Fibroblast of lung (primary cell): ENCODE measurements at regions not wholly inside any gene's neighbourhood (a gene's known extent, or its start where the extent isn't known, plus 50 kb on each side); places are given as distances from the start of the nearest gene placed in this dataset.

Experiments used
- DNase-seq, 2 donors: peaks; one replicate each; pipeline versions ENCODE4 v3.0.0 to v3.0.0-alpha.2; 2010; ENCODE audit warnings: low read depth in 2 of 2
- H2AFZ ChIP-seq: 2 replicates; pipeline ENCODE4 v1.5.1; 2012; ENCODE audit warnings: low read length, control low read depth, inconsistent platforms
- H3K27ac ChIP-seq: 2 replicates; pipeline ENCODE4 v1.5.1; 2011; ENCODE audit warnings: low read length, control low read depth; ENCODE audit not compliant: insufficient read depth
- H3K27me3 ChIP-seq: 2 replicates; pipeline ENCODE4 v1.5.1; 2011; ENCODE audit warnings: mild to moderate bottlenecking, low read length; ENCODE audit not compliant: control insufficient read depth, insufficient read depth
- H3K36me3 ChIP-seq: 2 replicates; pipeline ENCODE4 v1.5.1; 2011; ENCODE audit warnings: low read length; ENCODE audit not compliant: control insufficient read depth, insufficient read depth
- H3K4me1 ChIP-seq: 2 replicates; pipeline ENCODE4 v1.5.1; 2011; ENCODE audit warnings: low read length; ENCODE audit not compliant: control insufficient read depth, insufficient read depth; ENCODE audit errors: extremely low read depth
- H3K4me2 ChIP-seq: 2 replicates; pipeline ENCODE4 v1.5.1; 2011; ENCODE audit warnings: low read length, control low read depth; ENCODE audit not compliant: insufficient read depth; ENCODE audit errors: extremely low read depth
- H3K4me3 ChIP-seq, 4 experiments: fragments of 200-600 bp in 1 of 4; sonication (generic) in 1 of 4; replicated peaks in 1 of 4; 2 replicates each; pipeline ENCODE4 v1.5.1; 2011 to 2016; ENCODE audit warnings: low read length in 4 of 4, low read depth in 3 of 4, mild to moderate bottlenecking in 3 of 4, control low read depth in 2 of 4, inconsistent platforms in 1 of 4, mixed read lengths in 1 of 4; ENCODE audit not compliant: insufficient read depth in 1 of 4; ENCODE audit errors: control extremely low read depth in 1 of 4
- H3K79me2 ChIP-seq: 2 replicates; pipeline ENCODE4 v1.5.1; 2012; ENCODE audit warnings: mild to moderate bottlenecking, low read length, inconsistent platforms; ENCODE audit not compliant: control insufficient read depth, insufficient read depth
- H3K9ac ChIP-seq: 2 replicates; pipeline ENCODE4 v1.5.1; 2011; ENCODE audit warnings: mild to moderate bottlenecking, low read length, control low read depth; ENCODE audit not compliant: insufficient read depth
- H3K9me3 ChIP-seq: 2 replicates; pipeline ENCODE4 v1.5.1; 2012; ENCODE audit warnings: low read depth, low read length; ENCODE audit not compliant: control insufficient read depth, insufficient read depth
- H4K20me1 ChIP-seq: 2 replicates; pipeline ENCODE4 v1.5.1; 2011; ENCODE audit warnings: low read length; ENCODE audit not compliant: control insufficient read depth, insufficient read depth; ENCODE audit errors: extremely low read depth
- CTCF ChIP-seq, 2 donors: IDR thresholded peaks in 1 of 2; conservative IDR thresholded peaks in 1 of 2; 1 replicate in 1 of 2; 2 replicates in 1 of 2; pipeline ENCODE4 v1.5.1; 2011 to 2012; ENCODE audit warnings: low read length in 2 of 2, control low read depth in 1 of 2, inconsistent platforms in 1 of 2, low read depth in 1 of 2, mild to moderate bottlenecking in 1 of 2
- EZH2 ChIP-seq: IDR thresholded peaks from 2 replicates; pipeline ENCODE4 v1.5.1; 2012; ENCODE audit warnings: low read length, control low read depth, mild to moderate bottlenecking; ENCODE audit errors: missing control alignments

GRCh38 chr6:132909742-132910141 lies 95.4 kb downstream of the RPS12 start:
- Histone ChIP-seq H2AFZ (no peak overlapping the region), H3K27ac (no peak overlapping the region), H3K4me2 (no peak overlapping the region), H3K4me3 (no peak overlapping the region), H4K20me1 (no peaks in the 10 kb centered on the region), H3K9ac (no peak overlapping the region), H3K27me3 (no peaks in the 10 kb centered on the region), H3K9me3 (no peaks in the 10 kb centered on the region), H3K79me2 (no peaks in the 10 kb centered on the region), H3K4me1 (peaks cover 14% of the 10 kb centered on the region), H3K36me3 (no peaks in the 10 kb centered on the region)
- TF ChIP-seq CTCF (conservative IDR thresholded peaks at IDR 0.05 in 1 of 2, IDR thresholded peaks at IDR 0.05 in 1 of 2; ENCODE audit: low read depth in 1 of 2, low read length in 2 of 2) = no peak
- no peak for TF ChIP-seq EZH2
- no peak for DNase-seq

- Histone ChIP-seq H4K20me1 (no peaks in the 10 kb centered on the region), H3K4me3 (no peak overlapping the region), H2AFZ (no peak overlapping the region), H3K36me3 (no peaks in the 10 kb centered on the region), H3K27me3 (no peaks in the 10 kb centered on the region), H3K27ac (no peak overlapping the region), H3K4me2 (no peak overlapping the region), H3K79me2 (no peaks in the 10 kb centered on the region), H3K9ac (no peak overlapping the region), H3K4me1 (peaks cover 14% of the 10 kb centered on the region), H3K9me3 (no peaks in the 10 kb centered on the region)
- no peak for DNase-seq
- TF ChIP-seq CTCF (conservative IDR thresholded peaks at IDR 0.05 in 1 of 2, IDR thresholded peaks at IDR 0.05 in 1 of 2; ENCODE audit: low read depth in 1 of 2, low read length in 2 of 2) (no peak), EZH2 (no peak)
Observed at GRCh38 chr6:132910759-132911158, 96.4 kb downstream of the RPS12 start.

- H3K4me3 ChIP-seq = peak overlapping the region in 3 of 4 experiments; percentile 1 to 38 (median 23)
- H2AFZ ChIP-seq = no peak overlapping the region
- no peaks in the 10 kb centered on the region for H3K79me2 ChIP-seq
- TF ChIP-seq EZH2 = no peak
- TF ChIP-seq CTCF (conservative IDR thresholded peaks at IDR 0.05 in 1 of 2, IDR thresholded peaks at IDR 0.05 in 1 of 2; ENCODE audit: low read depth in 1 of 2, low read length in 2 of 2) = no peak
- H3K36me3 ChIP-seq = no peaks in the 10 kb centered on the region
- H4K20me1 ChIP-seq = no peaks in the 10 kb centered on the region
- H3K27me3 ChIP-seq = no peaks in the 10 kb centered on the region
- no peaks in the 10 kb centered on the region for H3K9me3 ChIP-seq
- peak overlapping the region; percentile 23 for H3K27ac ChIP-seq
- no peak overlapping the region for H3K9ac ChIP-seq
- H3K4me1 ChIP-seq = peaks cover 6% of the 10 kb centered on the region
- DNase-seq = peak; percentile 96 to 99
- H3K4me2 ChIP-seq = peak overlapping the region; percentile 77
Observed at GRCh38 chr6:132919045-132919860, 104.9 kb downstream of the RPS12 start.
